GM12872 (cell line): ENCODE measurements at regions not wholly inside any gene's neighbourhood (a gene's known extent, or its start where the extent isn't known, plus 50 kb on each side); places are given as distances from the start of the nearest gene placed in this dataset.

ENCODE experiments used
- CTCF ChIP-seq: IDR thresholded peaks from 3 replicates; pipeline ENCODE4 v1.5.1; 2011; ENCODE audit warnings: low read depth, mild to moderate bottlenecking, low read length, moderate library complexity; ENCODE audit not compliant: insufficient read depth

DNA sequence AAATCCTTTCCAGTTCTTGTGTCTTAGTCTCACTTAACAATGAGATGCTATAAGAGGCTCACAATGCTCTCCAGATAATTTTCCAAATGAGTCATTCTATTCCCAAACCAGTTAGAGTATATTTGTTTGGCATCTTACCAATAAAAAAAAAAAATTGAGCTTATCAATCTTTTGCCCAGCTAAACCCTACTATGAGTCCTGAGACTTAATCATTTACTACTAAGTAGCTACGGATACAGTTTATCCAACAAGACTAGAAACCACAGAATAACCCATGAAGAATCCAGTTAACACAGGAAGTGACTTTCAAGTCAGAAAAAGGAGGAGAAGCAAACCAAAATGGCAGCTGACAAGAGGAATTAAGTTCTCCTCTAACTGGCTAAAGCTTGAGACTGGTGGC lies 330.3 kb upstream of the XYLT1 start:
- no peak for TF ChIP-seq CTCF

- TF ChIP-seq CTCF = no peak
These were observed 328.0 kb upstream of the XYLT1 start for GRCh38 chr16:17798716-17799115.

GRCh38 chr16:17793354-17793753 lies 322.6 kb upstream of the XYLT1 start:
- TF ChIP-seq CTCF = no peak

GRCh38 chr16:17784073-17784472 lies 313.3 kb upstream of the XYLT1 start:
- TF ChIP-seq CTCF = no peak

DNA sequence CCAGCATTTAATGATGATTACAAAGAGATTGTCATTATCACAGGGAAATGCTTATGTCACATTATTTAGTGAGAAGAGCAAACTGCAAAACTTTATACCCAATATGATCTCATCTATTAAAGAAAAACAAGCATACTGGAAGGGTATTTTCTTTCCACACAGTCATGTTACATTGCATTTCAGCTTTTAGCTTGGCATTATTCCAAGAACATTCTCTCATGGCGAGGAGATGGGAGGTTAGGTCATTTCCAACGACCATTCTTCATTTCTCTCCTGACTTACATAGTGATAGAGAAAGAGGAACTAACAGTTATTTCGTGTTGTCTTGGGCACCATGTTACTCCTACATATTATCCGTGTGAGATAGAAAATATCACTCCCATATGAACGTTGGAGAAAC lies 309.4 kb upstream of the XYLT1 start:
- TF ChIP-seq CTCF = no peak

DNA sequence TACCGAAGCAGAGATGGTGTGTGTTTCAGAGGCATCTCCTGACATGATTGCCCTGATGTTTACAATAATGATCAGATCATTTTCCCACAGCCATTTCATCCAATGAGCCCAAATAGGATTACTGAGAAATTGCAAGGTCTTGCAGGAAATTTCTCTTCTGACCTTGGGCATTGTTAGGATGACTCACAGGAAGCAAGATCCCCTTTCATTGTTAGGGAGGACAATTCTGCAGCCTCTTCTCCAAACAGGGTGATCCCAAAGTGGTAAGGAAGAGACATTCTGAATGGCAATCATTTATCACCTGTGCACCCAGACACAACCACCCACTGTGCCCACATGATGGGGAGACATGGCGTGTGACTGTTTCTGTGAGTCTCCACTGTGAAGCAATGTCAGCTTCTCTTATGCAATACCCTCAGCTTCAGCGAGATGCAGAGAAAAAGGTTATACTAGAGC lies 306.7 kb upstream of the XYLT1 start:
- TF ChIP-seq CTCF = no peak

- TF ChIP-seq CTCF = no peak
These were observed 306.1 kb upstream of the XYLT1 start for GRCh38 chr16:17776888-17777287.

- TF ChIP-seq CTCF = no peak
These were observed 305.7 kb upstream of the XYLT1 start for GRCh38 chr16:17776465-17776864.
